ENCODE measurements at regions not wholly inside any gene's neighbourhood (a gene's known extent, or its start where the extent isn't known, plus 50 kb on each side); places are given as distances from the start of the nearest gene placed in this dataset.

GRCh38 chr3:176769547-176770190 is 427.6 kb downstream of the TBL1XR1 start:
- no peak for DNase-seq
- no peak for TF ChIP-seq GATA1 (IDR thresholded peaks at IDR 0.05; ENCODE audit: low read depth, low read length)
- no peak for TF ChIP-seq POLR2A (IDR thresholded peaks at IDR 0.05; ENCODE audit: low read length)

- DNase-seq = no peak
- TF ChIP-seq GATA1 (IDR thresholded peaks at IDR 0.05; ENCODE audit: low read depth, low read length) (no peak), POLR2A (IDR thresholded peaks at IDR 0.05; ENCODE audit: low read length) (no peak)
These were observed 429.9 kb downstream of the TBL1XR1 start for GRCh38 chr3:176767385-176767784.

DNA sequence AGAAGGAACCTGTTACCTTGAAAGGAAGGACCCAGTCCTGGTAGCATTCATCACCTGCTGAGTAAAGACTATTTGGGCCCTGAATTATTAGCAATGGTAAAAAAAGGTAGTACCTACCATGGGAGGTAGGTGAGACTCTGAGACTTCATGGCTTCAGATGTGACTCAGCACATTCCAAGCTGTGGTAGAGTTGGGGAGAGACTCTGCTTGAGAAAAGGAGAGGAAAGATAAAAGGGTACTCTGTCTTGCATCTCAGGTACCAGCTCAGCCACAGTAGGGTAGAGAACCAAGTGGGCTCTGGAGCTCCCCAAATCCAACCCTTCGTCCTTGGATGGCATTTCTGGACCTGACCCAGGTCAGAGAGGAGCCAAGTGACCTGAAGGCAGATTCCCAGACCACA is 430.4 kb downstream of the TBL1XR1 start:
- TF ChIP-seq GATA1 (IDR thresholded peaks at IDR 0.05; ENCODE audit: low read depth, low read length) = no peak
- TF ChIP-seq POLR2A (IDR thresholded peaks at IDR 0.05; ENCODE audit: low read length) = no peak
- no peak for DNase-seq

DNA sequence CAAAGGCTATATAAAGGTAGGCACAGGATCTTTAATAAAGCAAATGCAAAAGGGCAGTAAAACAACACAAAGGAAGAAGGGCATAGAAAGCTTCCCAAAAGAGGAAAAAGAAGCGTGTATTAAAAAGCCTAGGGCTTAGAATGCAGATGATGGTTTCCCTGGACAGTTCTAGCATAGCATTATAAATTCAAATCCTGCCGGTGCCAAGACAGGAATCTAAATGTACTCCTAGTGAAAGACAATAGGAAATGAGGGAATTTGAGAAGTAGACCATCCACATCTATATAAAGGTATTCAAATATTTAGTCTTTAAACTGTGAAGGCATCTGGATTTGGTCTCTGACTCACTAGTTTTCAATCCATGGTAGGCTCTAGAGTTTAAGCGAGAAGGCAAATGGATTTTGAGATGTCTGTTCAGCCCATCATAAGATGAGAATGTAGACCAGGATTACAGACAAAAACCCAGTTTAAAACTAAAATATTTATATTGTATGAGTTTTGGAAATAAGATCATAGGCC is 431.8 kb downstream of the TBL1XR1 start:
- DNase-seq = no peak
- TF ChIP-seq GATA1 (IDR thresholded peaks at IDR 0.05; ENCODE audit: low read depth, low read length) = no peak
- TF ChIP-seq POLR2A (IDR thresholded peaks at IDR 0.05; ENCODE audit: low read length) = no peak

- TF ChIP-seq POLR2A (IDR thresholded peaks at IDR 0.05; ENCODE audit: low read length) (no peak), GATA1 (IDR thresholded peaks at IDR 0.05; ENCODE audit: low read depth, low read length) (no peak)
- no peak for DNase-seq
These were observed 437.3 kb downstream of the TBL1XR1 start for GRCh38 chr3:176759815-176760506.

GRCh38 chr3:176757429-176757828 is 439.9 kb downstream of the TBL1XR1 start:
- no peak for TF ChIP-seq POLR2A (IDR thresholded peaks at IDR 0.05; ENCODE audit: low read length)
- TF ChIP-seq GATA1 (IDR thresholded peaks at IDR 0.05; ENCODE audit: low read depth, low read length) = no peak
- no peak for DNase-seq

DNA sequence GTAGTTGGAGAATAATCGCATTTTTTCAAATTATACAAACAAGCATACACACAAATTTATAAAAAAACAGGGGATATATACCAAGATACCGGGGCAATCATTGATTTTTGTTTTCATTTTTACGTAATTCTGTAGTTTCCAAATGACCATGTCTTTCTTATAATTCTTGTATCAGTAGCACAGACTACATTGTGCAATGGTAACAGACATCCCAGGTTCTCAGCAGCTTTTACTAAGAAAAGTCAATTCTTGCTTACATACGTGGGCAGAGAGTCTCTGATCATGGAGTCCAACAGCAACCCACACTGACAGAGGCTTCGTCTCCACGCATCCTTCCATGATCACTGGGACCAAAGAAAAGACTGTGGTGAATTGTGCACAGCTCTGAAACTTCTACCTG is 441.3 kb downstream of the TBL1XR1 start:
- DNase-seq = no peak
- TF ChIP-seq GATA1 (IDR thresholded peaks at IDR 0.05; ENCODE audit: low read depth, low read length) (no peak), POLR2A (IDR thresholded peaks at IDR 0.05; ENCODE audit: low read length) (no peak)

GRCh38 chr3:176755552-176755951 is 441.7 kb downstream of the TBL1XR1 start:
- no peak for TF ChIP-seq GATA1 (IDR thresholded peaks at IDR 0.05; ENCODE audit: low read depth, low read length)
- no peak for TF ChIP-seq POLR2A (IDR thresholded peaks at IDR 0.05; ENCODE audit: low read length)
- DNase-seq = no peak

DNA sequence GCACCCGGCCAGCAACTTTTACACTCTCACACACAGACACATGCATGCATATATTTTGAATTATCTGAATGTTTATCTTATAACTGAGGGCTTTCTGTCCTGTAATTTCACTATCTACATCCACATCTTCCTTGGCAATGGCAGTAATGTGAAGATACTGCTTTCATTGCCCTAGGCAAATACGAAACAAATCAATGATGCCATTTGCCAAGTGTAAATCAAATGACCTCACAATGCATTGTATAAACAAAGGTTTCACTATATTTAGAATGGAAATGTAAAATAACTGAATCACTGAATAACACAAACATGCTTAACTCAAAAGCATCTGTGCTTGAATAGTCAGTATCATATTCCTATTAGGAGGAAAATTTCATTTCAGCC is 455.6 kb downstream of the TBL1XR1 start:
- no peak for DNase-seq
- TF ChIP-seq POLR2A (IDR thresholded peaks at IDR 0.05; ENCODE audit: low read length) = no peak
- no peak for TF ChIP-seq GATA1 (IDR thresholded peaks at IDR 0.05; ENCODE audit: low read depth, low read length)

GRCh38 chr3:176740906-176741663 is 456.2 kb downstream of the TBL1XR1 start:
- DNase-seq = no peak
- TF ChIP-seq GATA1 (IDR thresholded peaks at IDR 0.05; ENCODE audit: low read depth, low read length) (no peak), POLR2A (IDR thresholded peaks at IDR 0.05; ENCODE audit: low read length) (no peak)

- no peak for DNase-seq
- no peak for TF ChIP-seq GATA1 (IDR thresholded peaks at IDR 0.05; ENCODE audit: low read depth, low read length)
- no peak for TF ChIP-seq POLR2A (IDR thresholded peaks at IDR 0.05; ENCODE audit: low read length)
These were observed 458.1 kb downstream of the TBL1XR1 start for GRCh38 chr3:176739159-176739558.

DNA sequence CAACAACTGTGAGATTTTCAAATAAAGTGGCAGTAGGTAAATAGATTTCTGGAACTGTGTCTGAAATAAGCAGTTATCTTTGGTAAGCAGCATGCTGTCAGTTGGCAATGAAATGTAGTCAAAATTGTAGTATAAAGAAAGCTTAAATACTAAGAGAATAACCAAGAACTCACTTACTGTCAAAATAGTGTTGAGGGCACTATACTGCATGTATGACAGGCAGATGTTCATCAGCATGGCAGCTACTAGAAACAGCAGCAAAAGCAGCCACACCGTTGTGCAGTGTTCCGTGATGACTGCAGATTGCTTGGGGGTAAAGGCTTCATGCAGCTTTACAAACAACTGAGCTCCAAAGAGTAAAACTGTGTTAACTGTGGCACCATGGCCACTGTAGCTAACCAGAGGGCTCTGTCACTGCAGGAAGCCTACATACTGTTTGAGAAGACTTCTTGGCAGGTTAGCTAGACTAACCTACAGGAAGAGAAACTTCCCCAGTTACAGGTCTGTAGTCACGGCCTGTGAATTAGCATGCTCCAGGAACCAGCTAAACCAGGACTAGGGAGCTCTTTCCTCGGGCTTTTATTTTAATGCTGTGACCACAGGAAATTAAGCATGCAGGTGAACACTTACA is 459.7 kb downstream of the TBL1XR1 start:
- TF ChIP-seq GATA1 (IDR thresholded peaks at IDR 0.05; ENCODE audit: low read depth, low read length) = no peak
- TF ChIP-seq POLR2A (IDR thresholded peaks at IDR 0.05; ENCODE audit: low read length) = no peak
- DNase-seq = no peak

DNA sequence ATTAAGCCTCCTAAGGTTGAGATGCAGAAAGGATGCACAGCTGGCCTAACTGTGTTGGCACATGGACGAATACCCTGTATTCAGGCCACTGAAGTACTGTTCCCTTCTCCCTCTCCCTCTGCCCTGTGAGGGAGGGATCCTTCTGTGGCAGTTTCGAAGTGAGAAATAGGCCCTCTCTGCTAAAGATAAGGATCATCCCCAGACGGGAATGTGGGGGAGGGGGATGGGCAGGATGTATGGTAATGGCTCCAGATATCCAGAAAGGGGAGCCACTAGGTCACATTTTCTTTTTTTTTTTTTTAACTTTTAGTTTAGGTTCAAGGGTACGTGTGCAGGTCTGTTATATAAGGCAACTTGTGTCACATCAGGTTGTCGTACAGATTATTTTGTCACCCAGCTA is 463.1 kb downstream of the TBL1XR1 start:
- DNase-seq = no peak
- TF ChIP-seq POLR2A (IDR thresholded peaks at IDR 0.05; ENCODE audit: low read length) = no peak
- TF ChIP-seq GATA1 (IDR thresholded peaks at IDR 0.05; ENCODE audit: low read depth, low read length) = no peak

- TF ChIP-seq GATA1 (IDR thresholded peaks at IDR 0.05; ENCODE audit: low read depth, low read length) (no peak), POLR2A (IDR thresholded peaks at IDR 0.05; ENCODE audit: low read length) (no peak)
These were observed 472.9 kb downstream of the TBL1XR1 start for GRCh38 chr3:176724394-176724759.

More at GRCh38 chr3:176724394-176724759, 472.9 kb downstream of the TBL1XR1 start:
- DNase-seq = no peak

Data from erythroblast (primary cell).